GM21529 (cell line): ENCODE measurements at regions not wholly inside any gene's neighbourhood (a gene's known extent, or its start where the extent isn't known, plus 50 kb on each side); places are given as distances from the start of the nearest gene placed in this dataset.

ENCODE experiments used
- ATAC-seq: cut with Tn5 transposase; IDR thresholded peaks from one replicate; pipeline ENCODE4 v1.9.1; 2021; ENCODE audit not compliant: unreplicated experiment

DNA sequence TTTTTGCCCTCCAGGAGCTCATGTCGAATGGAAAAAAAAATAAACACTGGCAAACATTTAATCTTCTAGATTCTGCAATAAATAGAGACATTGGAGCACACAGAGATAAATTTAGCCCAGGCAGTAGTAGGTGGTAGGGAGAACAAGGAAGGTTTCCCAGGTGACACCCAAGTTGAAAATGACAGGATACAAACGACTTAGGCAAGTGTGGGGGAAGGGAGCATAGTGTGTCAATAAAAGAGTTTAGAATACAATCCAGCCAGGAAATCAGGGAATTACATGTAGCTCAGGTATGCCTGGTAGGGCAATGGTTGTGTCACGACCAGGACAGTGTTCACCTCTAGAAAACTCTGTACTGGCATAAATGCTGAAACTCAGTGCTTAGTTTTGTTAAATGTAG, 364.6 kb upstream of the AGTR1 start:
- no peak for ATAC-seq

DNA sequence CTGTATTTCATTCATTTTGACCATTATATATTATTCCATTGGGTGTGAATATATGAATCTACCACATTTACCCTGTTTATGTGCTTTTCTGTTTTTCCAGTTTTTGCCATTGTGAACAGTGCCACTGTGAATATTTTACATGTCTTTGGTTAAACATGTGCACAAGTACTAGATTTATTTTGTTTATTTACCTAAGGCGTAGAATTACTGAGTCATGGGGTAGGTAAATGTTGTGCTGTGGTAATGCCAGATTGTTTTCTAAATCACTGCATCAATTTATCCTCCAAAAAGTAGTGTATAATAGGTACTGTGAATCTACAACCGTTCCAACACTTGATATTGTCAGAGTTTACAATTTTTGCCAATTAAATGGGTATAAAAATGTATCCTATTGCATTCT, 362.1 kb upstream of the AGTR1 start:
- no peak for ATAC-seq

DNA sequence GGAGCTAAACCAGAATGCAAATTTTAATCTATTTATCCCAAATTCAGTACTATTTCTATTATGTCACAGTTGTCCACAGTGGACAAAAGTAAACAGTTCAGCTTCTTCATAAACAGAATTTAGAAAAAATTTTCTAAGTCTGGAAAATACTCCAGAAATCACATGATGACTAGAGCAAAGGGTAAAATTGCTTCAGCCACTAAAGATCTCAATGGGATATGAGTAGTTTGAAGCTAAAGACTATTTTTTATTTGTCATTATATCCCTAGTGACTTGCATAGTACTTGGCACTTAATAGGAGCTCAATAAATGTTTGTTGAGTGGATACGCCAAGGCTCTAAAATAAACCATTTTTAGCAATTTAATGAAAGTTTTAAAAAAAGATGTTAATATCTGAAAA, 354.3 kb upstream of the AGTR1 start:
- ATAC-seq, result no peak

- no peak for ATAC-seq
Observed at GRCh38 chr3:148344521-148344920, 353.2 kb upstream of the AGTR1 start.

DNA sequence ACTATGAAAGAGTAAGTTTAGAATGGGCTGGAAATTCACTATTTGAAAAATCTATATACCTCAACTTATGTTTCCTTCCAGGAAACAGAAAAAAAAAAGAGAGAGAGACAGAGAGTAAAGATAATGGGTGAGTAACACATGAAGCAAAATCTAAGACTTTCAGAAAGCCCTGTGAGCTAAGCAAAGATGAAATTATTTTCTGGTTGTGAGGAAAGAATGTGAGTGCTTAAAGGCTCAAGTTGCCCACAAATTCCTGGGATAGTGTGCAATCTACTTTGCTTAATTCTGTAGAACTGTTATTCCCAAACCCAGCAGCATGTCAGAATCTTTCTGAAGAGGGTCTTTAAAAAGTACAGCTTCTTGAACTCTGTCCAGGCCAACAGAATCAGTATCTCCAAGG, 337.7 kb upstream of the AGTR1 start:
- no peak for ATAC-seq

DNA sequence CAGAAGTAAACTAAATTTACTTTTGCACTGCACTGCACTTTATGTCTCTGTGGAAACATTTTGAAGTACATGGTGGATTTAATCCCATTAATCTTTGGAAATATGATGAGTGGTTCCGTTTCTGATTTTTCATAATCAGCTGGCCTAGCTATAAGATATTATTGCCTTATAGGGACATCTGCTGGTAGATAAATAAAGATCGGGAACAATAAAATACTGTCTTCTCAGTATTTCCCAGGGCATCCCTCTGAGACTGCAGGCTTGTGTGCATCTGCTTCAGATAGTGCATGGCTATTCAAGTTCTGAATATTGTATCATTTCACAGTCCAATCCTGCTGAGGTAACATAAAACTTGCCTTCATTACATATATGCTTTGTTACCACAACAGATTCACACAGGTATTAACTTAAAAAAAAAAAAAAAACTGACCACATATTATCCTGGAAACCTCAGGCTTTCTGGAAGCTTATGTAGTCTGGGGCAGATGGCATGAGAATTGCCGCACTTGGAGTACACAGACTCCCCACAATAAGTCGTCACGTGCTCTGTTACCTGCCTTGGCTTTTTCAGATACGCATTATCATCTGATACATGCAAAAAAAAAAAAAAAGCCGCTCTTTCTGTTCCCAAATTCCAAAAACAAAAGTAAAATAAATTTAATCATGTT, 330.8 kb upstream of the AGTR1 start:
- peak; percentile 46 for ATAC-seq

DNA sequence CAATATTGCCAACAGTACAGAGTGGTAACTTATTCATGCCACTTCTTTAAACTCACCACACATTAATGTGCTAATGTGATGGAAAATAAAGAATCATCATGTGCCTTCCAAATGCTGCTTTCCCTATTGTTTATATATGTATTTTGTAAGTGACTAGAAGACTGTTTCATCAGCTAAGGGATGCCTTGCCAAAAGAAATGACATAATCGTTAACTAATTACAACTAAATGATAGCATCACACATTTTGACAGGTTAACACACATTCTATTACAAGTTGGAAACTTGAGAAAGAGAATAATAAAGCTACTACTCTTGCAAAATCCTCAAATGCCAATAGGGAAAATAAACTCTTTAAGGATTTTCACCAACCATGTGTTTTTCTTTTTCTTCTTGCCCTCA, 329.9 kb upstream of the AGTR1 start:
- no peak for ATAC-seq

- no peak for ATAC-seq
Observed at GRCh38 chr3:148369381-148369780, 328.3 kb upstream of the AGTR1 start.

- ATAC-seq, result no peak
Observed at GRCh38 chr3:148372206-148372875, 325.4 kb upstream of the AGTR1 start.

- ATAC-seq, result no peak
Observed at GRCh38 chr3:148373961-148374360, 323.7 kb upstream of the AGTR1 start.

- peak; percentile 93 for ATAC-seq
Observed at GRCh38 chr3:148379763-148380382, 317.8 kb upstream of the AGTR1 start.

GRCh38 chr3:148381051-148381450, 316.7 kb upstream of the AGTR1 start:
- ATAC-seq, result no peak

DNA sequence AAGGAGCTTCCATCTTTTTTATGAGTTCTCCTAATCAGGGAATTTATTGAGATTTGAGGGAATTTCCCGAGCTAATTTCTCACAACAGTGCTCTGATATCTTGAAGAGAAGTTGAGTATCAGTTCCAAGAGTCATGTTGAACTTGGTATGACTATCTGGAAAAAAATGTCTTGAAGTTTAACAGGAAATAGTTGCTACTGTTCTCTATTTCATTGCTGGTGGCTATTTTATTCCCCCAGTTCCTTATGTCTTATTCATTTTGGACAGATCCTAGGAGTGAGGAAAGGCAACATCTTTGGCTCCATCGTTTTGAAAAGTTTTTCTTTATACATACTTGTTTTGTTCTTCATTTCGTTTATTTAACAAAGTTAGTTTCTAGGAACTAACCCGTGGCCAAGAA, 307.8 kb upstream of the AGTR1 start:
- no peak for ATAC-seq

- ATAC-seq, result no peak
Observed at GRCh38 chr3:148395821-148396220, 301.9 kb upstream of the AGTR1 start.

DNA sequence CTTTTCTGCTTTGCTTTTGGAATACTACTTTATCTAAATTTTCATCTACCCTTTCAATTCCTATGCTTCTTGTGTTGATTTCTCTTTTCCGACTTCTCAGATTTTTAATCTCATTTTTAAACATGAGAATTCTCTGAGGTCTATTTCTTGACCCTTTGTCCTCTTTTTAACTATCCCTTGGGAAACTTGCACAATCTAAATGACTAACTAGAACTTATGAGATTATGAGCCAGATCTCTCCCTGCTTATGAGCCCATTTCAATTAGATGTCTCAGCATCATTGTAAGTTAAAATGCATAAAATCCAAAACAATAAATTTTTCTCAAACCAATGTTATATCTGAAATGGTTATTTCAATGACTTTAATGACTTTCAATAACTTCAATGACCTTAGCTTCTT, 296.9 kb upstream of the AGTR1 start:
- no peak for ATAC-seq

GRCh38 chr3:148408667-148409066, 289.0 kb upstream of the AGTR1 start:
- ATAC-seq, result no peak

DNA sequence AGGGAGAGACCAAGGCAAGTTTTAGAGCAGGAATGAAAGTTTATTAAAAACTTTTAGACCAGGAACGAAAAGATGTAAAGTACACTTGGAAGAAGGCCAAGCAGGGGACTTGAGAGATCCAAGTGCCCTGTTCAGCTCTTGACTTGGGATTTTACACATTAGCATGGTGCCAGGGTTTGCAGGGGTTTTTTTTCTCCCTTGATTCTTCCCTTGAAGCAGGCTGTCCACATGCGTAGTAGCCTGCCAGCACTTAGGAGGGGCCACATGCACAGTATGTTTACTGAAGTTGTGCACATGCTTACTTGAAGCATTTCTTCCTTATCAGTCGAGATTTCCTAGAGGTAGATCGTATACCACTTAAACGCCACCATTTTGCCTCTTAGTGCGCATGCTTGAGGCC, 277.5 kb upstream of the AGTR1 start:
- no peak for ATAC-seq

DNA sequence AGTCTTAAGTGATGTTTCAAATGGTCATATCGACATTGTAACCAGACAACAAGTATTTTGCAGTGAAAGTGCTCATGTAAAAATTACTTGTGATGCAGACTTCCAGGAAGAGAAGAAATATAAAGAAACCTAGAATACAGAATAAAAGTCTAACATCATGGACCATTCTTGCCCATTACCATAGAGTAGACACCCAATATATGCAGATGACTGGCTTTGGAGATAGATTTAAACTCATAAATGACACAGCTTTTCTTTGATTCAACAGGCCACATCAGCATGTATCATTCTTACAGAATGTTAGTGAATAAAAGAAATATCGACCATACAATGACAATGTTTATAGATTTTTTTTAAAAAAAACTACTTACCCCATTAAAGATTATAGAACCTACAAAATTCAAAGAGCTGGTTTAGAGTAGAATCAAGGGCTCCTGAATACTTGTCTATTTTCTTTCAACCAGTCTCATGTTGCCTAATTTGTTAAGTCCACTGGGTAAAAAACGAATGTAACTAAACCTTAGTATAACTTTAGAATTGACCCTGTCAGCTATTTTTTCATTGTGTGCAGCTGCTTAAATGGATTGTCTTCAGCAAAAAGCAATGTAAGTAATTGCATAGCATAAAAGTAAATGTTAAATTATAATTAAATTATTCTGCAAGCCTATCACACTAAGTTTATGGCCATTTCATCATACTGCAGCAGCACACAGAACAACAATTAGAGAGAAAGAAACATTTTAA, 268.7 kb upstream of the AGTR1 start:
- ATAC-seq, result no peak

GRCh38 chr3:148433665-148434064, 264.0 kb upstream of the AGTR1 start:
- no peak for ATAC-seq

- no peak for ATAC-seq
Observed at GRCh38 chr3:148435534-148435933, 262.2 kb upstream of the AGTR1 start.

DNA sequence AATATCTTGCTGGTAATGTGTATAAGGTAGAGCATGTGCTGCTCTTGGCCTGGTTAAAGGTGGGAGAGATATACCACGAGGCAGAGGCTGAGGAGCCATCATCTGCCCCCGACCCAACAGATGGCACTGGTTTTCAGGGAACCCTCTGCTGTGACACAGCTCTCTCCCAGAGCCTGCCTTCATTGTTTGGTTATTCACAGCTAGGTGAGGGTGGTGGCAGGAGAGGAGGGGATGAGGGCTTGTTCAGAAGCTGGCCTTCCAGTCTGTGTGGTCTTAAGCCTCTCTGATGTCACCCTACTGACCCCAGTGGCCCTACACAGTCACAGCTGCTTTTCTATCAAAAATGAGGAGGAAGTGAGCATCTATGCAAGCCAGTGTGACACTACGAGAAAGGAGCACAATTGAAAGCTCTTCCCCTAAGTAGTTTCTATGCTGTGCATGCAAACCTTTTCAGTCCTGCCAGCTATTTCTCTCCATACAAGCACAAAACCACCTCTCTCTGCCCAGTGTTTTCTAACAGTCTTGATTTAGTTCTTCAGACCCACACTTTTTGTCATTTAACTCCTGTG, 258.4 kb upstream of the AGTR1 start:
- peak; percentile 72 for ATAC-seq
